ENCODE measurements at regions not wholly inside any gene's neighbourhood (a gene's known extent, or its start where the extent isn't known, plus 50 kb on each side); places are given as distances from the start of the nearest gene placed in this dataset.

- Histone ChIP-seq H3K36me3 (no peaks in the 10 kb centered on the region), H3K27ac (no peak overlapping the region), H3K4me3 (no peak overlapping the region), H3K27me3 (no peaks in the 10 kb centered on the region), H3K4me1 (ENCODE audit: insufficient read depth) (no peaks in the 10 kb centered on the region), H3K9me3 (no peaks in the 10 kb centered on the region)
- 75 to 83% (median 78%) methylated on average over 2 of the region's 2 CpGs for WGBS, 3 donors
- intact Hi-C loops (cut with DNase I), result no loop called here
- no peak for DNase-seq
- no peak for TF ChIP-seq EP300 (IDR thresholded peaks at IDR 0.05)
- TF ChIP-seq POLR2A (IDR thresholded peaks at IDR 0.05), result no peak
- TF ChIP-seq CTCF (IDR thresholded peaks at IDR 0.05), result no peak
Measured at GRCh38 chr6:100137759-100138158, 143.7 kb upstream of the MCHR2 start.

- no peak for DNase-seq
- Histone ChIP-seq H3K27ac (no peak overlapping the region), H3K4me3 (no peak overlapping the region), H3K4me1 (ENCODE audit: insufficient read depth) (no peaks in the 10 kb centered on the region), H3K36me3 (no peaks in the 10 kb centered on the region), H3K9me3 (no peaks in the 10 kb centered on the region), H3K27me3 (no peaks in the 10 kb centered on the region)
- intact Hi-C loops (cut with DNase I), result no loop called here
- 88 to 91% (median 90%) methylated on average over 8 of the region's 8 CpGs for WGBS, 3 donors
- TF ChIP-seq EP300 (IDR thresholded peaks at IDR 0.05) (no peak), POLR2A (IDR thresholded peaks at IDR 0.05) (no peak), CTCF (IDR thresholded peaks at IDR 0.05) (no peak)
Measured at GRCh38 chr6:100136590-100136989, 142.6 kb upstream of the MCHR2 start.

GRCh38 chr6:100135977-100136376 lies 142.0 kb upstream of the MCHR2 start:
- H3K36me3 ChIP-seq, result no peaks in the 10 kb centered on the region
- H3K4me1 ChIP-seq (ENCODE audit: insufficient read depth), result no peaks in the 10 kb centered on the region
- no peak for DNase-seq
- H3K9me3 ChIP-seq, result no peaks in the 10 kb centered on the region
- TF ChIP-seq CTCF (IDR thresholded peaks at IDR 0.05) (no peak), EP300 (IDR thresholded peaks at IDR 0.05) (no peak), POLR2A (IDR thresholded peaks at IDR 0.05) (no peak)
- intact Hi-C loops (cut with DNase I), result no loop called here
- no peak overlapping the region for H3K27ac ChIP-seq
- WGBS, 3 donors, result 89 to 95% (median 92%) methylated on average over 21 of the region's 21 CpGs
- H3K27me3 ChIP-seq, result no peaks in the 10 kb centered on the region
- H3K4me3 ChIP-seq, result no peak overlapping the region

GRCh38 chr6:100134703-100135102 lies 140.7 kb upstream of the MCHR2 start:
- intact Hi-C loops (cut with DNase I), result no loop called here
- H3K27ac ChIP-seq, result no peak overlapping the region

More at GRCh38 chr6:100134703-100135102, 140.7 kb upstream of the MCHR2 start:
- no peaks in the 10 kb centered on the region for H3K4me1 ChIP-seq (ENCODE audit: insufficient read depth)
- no peaks in the 10 kb centered on the region for H3K9me3 ChIP-seq
- TF ChIP-seq POLR2A (IDR thresholded peaks at IDR 0.05) (no peak), EP300 (IDR thresholded peaks at IDR 0.05) (no peak), CTCF (IDR thresholded peaks at IDR 0.05) (no peak)
- no peaks in the 10 kb centered on the region for H3K36me3 ChIP-seq
- H3K4me3 ChIP-seq, result no peak overlapping the region
- WGBS, 3 donors, result 65 to 72% (median 68%) methylated on average over 2 of the region's 2 CpGs
- H3K27me3 ChIP-seq, result no peaks in the 10 kb centered on the region
- no peak for DNase-seq

Measured in ovary (tissue), 7 donors.